AG10803 (cell line): ENCODE measurements at regions not wholly inside any gene's neighbourhood (a gene's known extent, or its start where the extent isn't known, plus 50 kb on each side); places are given as distances from the start of the nearest gene placed in this dataset.

Experiments used
- DNase-seq: peaks from one replicate; pipeline ENCODE4 v3.0.0; 2010; ENCODE audit warnings: low read depth
- H3K4me3 ChIP-seq: 2 replicates; pipeline ENCODE4 v1.5.1; 2011; ENCODE audit warnings: mild to moderate bottlenecking, low read length, control low read depth
- CTCF ChIP-seq: conservative IDR thresholded peaks from 2 replicates; pipeline ENCODE4 v1.5.1; 2011; ENCODE audit warnings: mild to moderate bottlenecking, low read length, control low read depth, inconsistent platforms

DNA sequence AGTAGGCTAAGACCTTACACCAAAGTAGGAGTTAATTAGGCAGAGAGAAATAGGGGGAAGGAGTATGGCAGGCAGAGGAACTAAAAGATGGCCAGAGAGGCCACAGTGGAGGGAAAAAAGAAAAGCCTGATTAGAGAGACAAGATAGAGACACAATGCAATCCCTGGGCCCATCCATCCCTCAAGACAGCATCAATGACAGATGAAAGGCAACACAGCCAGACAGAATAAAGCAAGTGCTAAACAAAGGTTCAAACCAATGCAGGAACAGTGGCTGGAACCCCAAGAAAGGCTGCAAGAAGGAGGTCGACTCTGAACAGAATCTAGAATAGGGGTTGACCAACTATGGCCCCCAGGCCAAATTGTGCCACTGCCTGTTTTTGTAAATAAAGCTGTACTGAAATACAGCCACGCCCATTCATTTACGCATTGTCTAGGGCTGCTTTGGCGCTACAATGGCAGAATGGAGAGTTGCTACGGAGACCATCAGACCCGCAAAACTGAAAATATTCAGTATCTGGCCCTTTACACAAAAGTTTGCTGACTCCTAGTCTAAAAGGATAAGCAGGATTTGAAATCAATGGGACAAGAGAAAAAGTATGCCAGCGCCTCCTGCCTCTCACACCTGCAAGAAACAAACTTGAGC lies 473.3 kb upstream of the PSMD7 start:
- no peak for DNase-seq
- TF ChIP-seq CTCF, result no peak
- no peak overlapping the region for H3K4me3 ChIP-seq

DNA sequence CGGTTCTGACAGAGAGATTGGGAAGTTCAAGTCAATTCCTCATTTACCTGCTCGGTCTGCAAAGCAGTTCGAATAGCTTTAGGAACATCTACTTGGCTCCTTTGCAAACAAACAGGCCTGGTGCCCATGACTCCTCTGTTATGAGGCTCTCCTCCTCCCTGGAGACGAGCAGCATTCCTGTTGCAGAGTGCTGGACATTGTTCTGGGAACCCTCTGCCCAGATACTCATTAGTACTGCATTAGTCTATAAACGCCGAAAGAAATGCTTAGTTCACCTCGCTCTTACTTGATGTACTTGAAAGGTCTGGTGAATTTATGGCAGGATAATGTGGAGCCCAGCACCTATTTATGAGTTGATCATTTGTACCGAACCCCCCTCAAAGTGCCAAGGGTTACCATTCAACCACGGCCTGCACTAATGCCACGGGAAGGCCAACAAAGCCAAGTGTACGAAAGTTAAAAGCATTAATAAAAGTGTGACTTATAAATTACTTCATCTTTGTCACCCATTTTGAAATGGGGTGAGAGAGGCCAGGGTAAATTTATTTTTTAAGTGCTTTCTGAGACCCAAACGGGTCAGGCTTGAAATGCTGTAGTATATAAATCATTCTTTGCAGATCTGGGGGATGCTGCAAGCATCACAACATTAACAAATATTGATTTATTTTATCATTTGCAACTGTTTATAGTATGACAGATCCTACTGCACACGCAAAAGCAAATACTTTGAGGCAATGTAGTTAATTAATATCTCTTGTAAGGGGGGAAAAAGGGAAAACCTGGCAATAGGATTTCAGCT lies 478.9 kb upstream of the PSMD7 start:
- H3K4me3 ChIP-seq, result no peak overlapping the region
- no peak for TF ChIP-seq CTCF
- DNase-seq, result no peak

GRCh38 chr16:73813527-73813926 lies 483.1 kb upstream of the PSMD7 start:
- DNase-seq, result no peak
- no peak overlapping the region for H3K4me3 ChIP-seq
- TF ChIP-seq CTCF, result no peak

DNA sequence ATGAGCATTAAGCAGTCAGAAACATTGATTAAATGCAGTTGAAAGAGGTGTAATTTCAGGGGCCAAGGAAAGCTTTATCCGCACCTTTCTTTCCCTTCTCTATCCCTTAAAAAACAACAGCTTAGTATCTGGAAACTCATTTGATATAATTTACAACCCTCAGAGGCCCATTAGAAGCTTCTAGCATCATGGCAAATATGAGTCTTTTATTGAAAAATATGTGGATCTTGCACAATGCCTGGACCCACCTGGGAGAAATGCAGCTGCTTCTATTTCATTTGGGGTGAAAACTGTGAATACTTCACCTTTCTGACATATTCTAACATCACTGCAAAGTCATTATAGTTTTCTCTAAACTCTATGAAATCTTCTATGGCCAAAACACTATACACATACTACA lies 492.2 kb upstream of the PSMD7 start:
- no peak for TF ChIP-seq CTCF
- H3K4me3 ChIP-seq, result no peak overlapping the region
- DNase-seq, result no peak

GRCh38 chr16:73798471-73798870 lies 498.1 kb upstream of the PSMD7 start:
- no peak for DNase-seq
- no peak overlapping the region for H3K4me3 ChIP-seq
- TF ChIP-seq CTCF, result no peak

GRCh38 chr16:73797115-73797514 lies 499.5 kb upstream of the PSMD7 start:
- TF ChIP-seq CTCF, result no peak
- no peak overlapping the region for H3K4me3 ChIP-seq
- no peak for DNase-seq

DNA sequence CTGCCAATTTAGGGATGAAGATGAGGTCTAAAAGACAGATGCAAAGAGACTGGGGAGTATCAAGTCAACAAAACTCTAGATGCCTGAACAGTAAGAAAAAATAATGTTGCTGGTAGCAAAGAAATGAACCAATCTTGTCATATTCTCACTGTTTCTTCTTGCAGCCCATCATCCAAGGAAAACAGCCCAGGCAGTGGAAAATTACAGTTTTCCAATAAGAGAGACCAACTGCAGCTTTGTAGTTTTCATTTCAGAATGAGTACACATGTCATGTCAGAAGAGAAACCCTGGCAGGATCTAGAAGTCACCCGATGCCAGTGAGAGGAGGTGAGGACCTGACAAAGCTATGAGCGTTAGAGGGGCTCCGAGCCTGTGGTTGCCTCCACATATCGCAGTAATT lies 500.4 kb upstream of the PSMD7 start:
- no peak for DNase-seq
- no peak for TF ChIP-seq CTCF
- no peak overlapping the region for H3K4me3 ChIP-seq
